ENCODE measurements at regions not wholly inside any gene's neighbourhood (a gene's known extent, or its start where the extent isn't known, plus 50 kb on each side); places are given as distances from the start of the nearest gene placed in this dataset.

- no peaks in the 10 kb centered on the region for H3K27me3 ChIP-seq (ENCODE audit: low read length)
- no peaks in the 10 kb centered on the region; the same call in 1 of the 2 replicates for H4K20me1 ChIP-seq (ENCODE audit: insufficient read depth, low read depth, low read length)
- no peak for DNase-seq
- H3K79me2 ChIP-seq (ENCODE audit: low read length): no peaks in the 10 kb centered on the region
- no peak overlapping the region for H3K4me2 ChIP-seq (ENCODE audit: low read depth, low read length, poor library complexity, severe bottlenecking)
- no peaks in the 10 kb centered on the region for H3K9me2 ChIP-seq (replicated peaks; ENCODE audit: insufficient read depth, low read length)
- no peak overlapping the region for H3K27ac ChIP-seq (ENCODE audit: low read length)
- no peak overlapping the region for H3K4me3 ChIP-seq (ENCODE audit: low read length)
- no peaks in the 10 kb centered on the region for H3K36me3 ChIP-seq (ENCODE audit: insufficient read depth, low read length)
- H3K9me3 ChIP-seq (ENCODE audit: low read length): no peaks in the 10 kb centered on the region
- no peak overlapping the region for H2AFZ ChIP-seq (ENCODE audit: low read length)
- H3K9ac ChIP-seq (ENCODE audit: low read length): no peak overlapping the region
- peaks cover 16% of the 10 kb centered on the region for H3K4me1 ChIP-seq (ENCODE audit: low read length)
Measured at GRCh38 chr11:69967484-69967883, 110.6 kb upstream of the ANO1 start.

- H3K27ac ChIP-seq (ENCODE audit: low read length): no peak overlapping the region
- H2AFZ ChIP-seq (ENCODE audit: low read length): no peak overlapping the region
- no peak for DNase-seq
- no peak overlapping the region for H3K4me2 ChIP-seq (ENCODE audit: low read depth, low read length, poor library complexity, severe bottlenecking)
- H3K9me2 ChIP-seq (replicated peaks; ENCODE audit: insufficient read depth, low read length): no peaks in the 10 kb centered on the region
- no peaks in the 10 kb centered on the region for H3K27me3 ChIP-seq (ENCODE audit: low read length)
- H3K36me3 ChIP-seq (ENCODE audit: insufficient read depth, low read length): no peaks in the 10 kb centered on the region
- H3K4me3 ChIP-seq (ENCODE audit: low read length): no peak overlapping the region
- H3K9me3 ChIP-seq (ENCODE audit: low read length): no peaks in the 10 kb centered on the region
- H4K20me1 ChIP-seq (ENCODE audit: insufficient read depth, low read depth, low read length): no peaks in the 10 kb centered on the region; the same call in 1 of the 2 replicates
- peaks cover 13% of the 10 kb centered on the region for H3K4me1 ChIP-seq (ENCODE audit: low read length)
- no peaks in the 10 kb centered on the region for H3K79me2 ChIP-seq (ENCODE audit: low read length)
- no peak overlapping the region for H3K9ac ChIP-seq (ENCODE audit: low read length)
Measured at GRCh38 chr11:69968396-69969347, 109.4 kb upstream of the ANO1 start.

DNA sequence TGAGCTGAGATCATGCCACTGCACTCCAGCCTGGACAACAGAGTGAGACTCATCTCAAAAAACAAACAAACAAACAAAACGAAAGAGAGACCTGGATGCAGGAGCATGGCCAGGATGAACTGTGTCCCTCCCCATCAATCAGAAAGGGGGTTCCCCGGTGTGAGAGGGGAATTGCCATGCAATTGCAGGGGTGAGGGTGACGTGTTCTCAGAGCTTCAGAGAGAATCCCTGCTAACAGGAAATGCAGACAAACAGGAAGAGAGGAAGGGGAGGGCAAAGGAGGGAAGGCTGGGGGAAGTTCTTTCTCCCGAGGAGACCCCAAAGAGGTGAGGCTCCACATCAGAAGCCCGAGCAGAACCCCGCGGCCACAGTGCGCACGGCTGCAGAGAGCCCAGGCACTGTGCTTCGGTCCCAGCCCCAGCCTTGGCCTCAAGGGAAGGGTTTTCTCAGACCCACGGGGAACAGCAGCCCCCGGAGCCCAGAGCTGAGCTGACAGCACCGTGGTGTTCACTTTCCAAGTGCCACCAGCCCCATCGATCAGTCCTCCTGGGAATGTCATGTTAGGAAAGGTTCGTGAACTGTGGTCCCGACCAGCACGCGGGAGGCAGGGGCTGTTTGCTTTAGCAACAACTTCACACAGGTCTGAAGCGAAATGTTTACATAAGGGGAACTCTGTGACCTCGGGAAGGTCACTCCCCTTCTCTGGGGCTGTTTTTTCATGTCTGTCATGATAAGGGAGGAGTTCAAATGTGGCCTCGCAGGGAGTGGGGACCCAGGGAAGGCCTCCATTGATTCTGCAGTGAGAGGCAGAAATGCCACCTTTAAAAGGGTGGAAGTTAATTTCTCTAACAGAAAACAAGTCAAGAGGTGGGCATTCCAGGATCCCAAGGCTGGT is 108.0 kb upstream of the ANO1 start:
- H3K27ac ChIP-seq (ENCODE audit: low read length): no peak overlapping the region
- H3K9me2 ChIP-seq (replicated peaks; ENCODE audit: insufficient read depth, low read length): no peaks in the 10 kb centered on the region
- no peaks in the 10 kb centered on the region for H3K36me3 ChIP-seq (ENCODE audit: insufficient read depth, low read length)
- DNase-seq: no peak
- H4K20me1 ChIP-seq (ENCODE audit: insufficient read depth, low read depth, low read length): no peaks in the 10 kb centered on the region
- H3K4me1 ChIP-seq (ENCODE audit: low read length): no peaks in the 10 kb centered on the region
- no peak overlapping the region for H3K4me2 ChIP-seq (ENCODE audit: low read depth, low read length, poor library complexity, severe bottlenecking)
- no peaks in the 10 kb centered on the region for H3K9me3 ChIP-seq (ENCODE audit: low read length)
- no peak overlapping the region for H3K9ac ChIP-seq (ENCODE audit: low read length)
- no peaks in the 10 kb centered on the region for H3K27me3 ChIP-seq (ENCODE audit: low read length)
- no peaks in the 10 kb centered on the region for H3K79me2 ChIP-seq (ENCODE audit: low read length)
- no peak overlapping the region for H3K4me3 ChIP-seq (ENCODE audit: low read length)
- H2AFZ ChIP-seq (ENCODE audit: low read length): no peak overlapping the region

- no peak overlapping the region for H3K4me3 ChIP-seq (ENCODE audit: low read length)
- H3K27me3 ChIP-seq (ENCODE audit: low read length): no peaks in the 10 kb centered on the region
- no peaks in the 10 kb centered on the region for H3K4me1 ChIP-seq (ENCODE audit: low read length)
- no peak overlapping the region for H2AFZ ChIP-seq (ENCODE audit: low read length)
- no peak for DNase-seq
- no peaks in the 10 kb centered on the region for H3K36me3 ChIP-seq (ENCODE audit: insufficient read depth, low read length)
- H3K9ac ChIP-seq (ENCODE audit: low read length): no peak overlapping the region
- no peaks in the 10 kb centered on the region for H4K20me1 ChIP-seq (ENCODE audit: insufficient read depth, low read depth, low read length)
- H3K4me2 ChIP-seq (ENCODE audit: low read depth, low read length, poor library complexity, severe bottlenecking): no peak overlapping the region
- no peaks in the 10 kb centered on the region for H3K79me2 ChIP-seq (ENCODE audit: low read length)
- no peaks in the 10 kb centered on the region for H3K9me3 ChIP-seq (ENCODE audit: low read length)
- H3K9me2 ChIP-seq (replicated peaks; ENCODE audit: insufficient read depth, low read length): no peaks in the 10 kb centered on the region
- H3K27ac ChIP-seq (ENCODE audit: low read length): no peak overlapping the region
Measured at GRCh38 chr11:69970785-69971535, 107.2 kb upstream of the ANO1 start.

GRCh38 chr11:69971741-69972140 is 106.4 kb upstream of the ANO1 start:
- H3K27ac ChIP-seq (ENCODE audit: low read length): no peak overlapping the region
- no peaks in the 10 kb centered on the region for H3K9me3 ChIP-seq (ENCODE audit: low read length)
- no peaks in the 10 kb centered on the region for H3K9me2 ChIP-seq (replicated peaks; ENCODE audit: insufficient read depth, low read length)
- H3K4me3 ChIP-seq (ENCODE audit: low read length): no peak overlapping the region
- no peak overlapping the region for H3K4me2 ChIP-seq (ENCODE audit: low read depth, low read length, poor library complexity, severe bottlenecking)
- H2AFZ ChIP-seq (ENCODE audit: low read length): no peak overlapping the region
- no peak overlapping the region for H3K9ac ChIP-seq (ENCODE audit: low read length)
- no peak for DNase-seq
- H4K20me1 ChIP-seq (ENCODE audit: insufficient read depth, low read depth, low read length): no peaks in the 10 kb centered on the region
- no peaks in the 10 kb centered on the region for H3K27me3 ChIP-seq (ENCODE audit: low read length)
- no peaks in the 10 kb centered on the region for H3K36me3 ChIP-seq (ENCODE audit: insufficient read depth, low read length)
- H3K4me1 ChIP-seq (ENCODE audit: low read length): no peaks in the 10 kb centered on the region
- no peaks in the 10 kb centered on the region for H3K79me2 ChIP-seq (ENCODE audit: low read length)

DNA sequence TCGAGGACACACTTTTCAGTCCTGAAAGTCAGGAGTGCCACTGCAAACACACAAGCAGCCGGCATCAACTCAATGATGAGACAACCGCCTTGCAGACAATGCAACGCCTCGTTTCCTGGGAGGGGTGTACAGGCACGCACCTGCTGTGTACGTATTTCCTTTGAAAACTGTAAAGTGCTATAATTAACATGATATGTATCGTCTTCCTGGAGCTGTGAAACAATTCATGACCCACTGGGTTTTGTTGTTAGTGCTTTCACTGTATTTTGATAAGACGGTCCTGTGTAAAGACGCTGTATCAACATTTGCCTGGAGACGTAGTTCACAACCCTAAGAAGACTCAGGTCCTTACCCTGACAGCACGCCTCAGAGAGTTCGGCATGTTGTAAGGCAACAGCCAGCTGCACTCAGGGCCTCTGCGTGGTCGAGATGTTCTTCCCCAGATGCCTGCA is 105.7 kb upstream of the ANO1 start:
- no peak overlapping the region for H2AFZ ChIP-seq (ENCODE audit: low read length)
- H3K4me2 ChIP-seq (ENCODE audit: low read depth, low read length, poor library complexity, severe bottlenecking): no peak overlapping the region
- H3K27me3 ChIP-seq (ENCODE audit: low read length): no peaks in the 10 kb centered on the region
- DNase-seq: no peak
- no peak overlapping the region for H3K4me3 ChIP-seq (ENCODE audit: low read length)
- H3K36me3 ChIP-seq (ENCODE audit: insufficient read depth, low read length): no peaks in the 10 kb centered on the region
- no peaks in the 10 kb centered on the region for H4K20me1 ChIP-seq (ENCODE audit: insufficient read depth, low read depth, low read length)
- H3K27ac ChIP-seq (ENCODE audit: low read length): no peak overlapping the region
- no peaks in the 10 kb centered on the region for H3K4me1 ChIP-seq (ENCODE audit: low read length)
- H3K9me3 ChIP-seq (ENCODE audit: low read length): no peaks in the 10 kb centered on the region
- no peaks in the 10 kb centered on the region for H3K9me2 ChIP-seq (replicated peaks; ENCODE audit: insufficient read depth, low read length)
- no peak overlapping the region for H3K9ac ChIP-seq (ENCODE audit: low read length)
- no peaks in the 10 kb centered on the region for H3K79me2 ChIP-seq (ENCODE audit: low read length)

DNA sequence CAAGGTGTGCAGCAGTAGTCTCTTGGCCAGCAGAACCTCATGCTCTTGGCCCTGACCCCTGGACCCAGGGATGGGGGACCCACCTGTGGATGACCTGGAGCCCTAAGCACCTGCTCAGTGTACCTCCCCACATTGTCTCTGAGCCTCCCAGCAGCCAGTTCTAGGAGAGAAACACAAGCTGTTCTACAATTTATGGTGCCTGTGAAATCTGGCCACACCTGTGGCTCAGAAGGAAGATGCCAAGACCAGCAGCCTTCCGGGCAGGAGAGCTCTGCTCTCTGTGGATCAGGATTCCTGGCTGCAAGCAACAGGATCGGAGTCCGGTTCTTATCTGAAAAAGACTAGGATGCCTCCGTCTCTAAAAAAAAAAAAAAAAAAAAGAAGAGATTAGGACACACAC is 103.6 kb upstream of the ANO1 start:
- H4K20me1 ChIP-seq (ENCODE audit: insufficient read depth, low read depth, low read length): no peaks in the 10 kb centered on the region
- H3K9ac ChIP-seq (ENCODE audit: low read length): no peak overlapping the region
- H2AFZ ChIP-seq (ENCODE audit: low read length): no peak overlapping the region
- H3K79me2 ChIP-seq (ENCODE audit: low read length): no peaks in the 10 kb centered on the region
- no peaks in the 10 kb centered on the region for H3K27me3 ChIP-seq (ENCODE audit: low read length)
- no peak overlapping the region for H3K4me3 ChIP-seq (ENCODE audit: low read length)
- no peaks in the 10 kb centered on the region for H3K9me2 ChIP-seq (replicated peaks; ENCODE audit: insufficient read depth, low read length)
- no peak overlapping the region for H3K27ac ChIP-seq (ENCODE audit: low read length)
- no peaks in the 10 kb centered on the region for H3K36me3 ChIP-seq (ENCODE audit: insufficient read depth, low read length)
- no peaks in the 10 kb centered on the region for H3K9me3 ChIP-seq (ENCODE audit: low read length)
- H3K4me2 ChIP-seq (ENCODE audit: low read depth, low read length, poor library complexity, severe bottlenecking): no peak overlapping the region
- DNase-seq: no peak
- no peaks in the 10 kb centered on the region for H3K4me1 ChIP-seq (ENCODE audit: low read length)
